Prostate gland (tissue), 2 donors: ENCODE measurements at regions not wholly inside any gene's neighbourhood (a gene's known extent, or its start where the extent isn't known, plus 50 kb on each side); places are given as distances from the start of the nearest gene placed in this dataset.

Experiments
- DNase-seq: peaks from one replicate; pipeline ENCODE4 v3.0.0-alpha.2; 2019; ENCODE audit warnings: low spot score
- H3K27ac ChIP-seq, 2 donors: fragments of 200-600 bp; sonication (generic); 2 replicates each; pipeline ENCODE4 v1.5.1; 2017 to 2019
- H3K27me3 ChIP-seq: fragments of 200-600 bp; sonication (generic); replicated peaks from 2 replicates; pipeline ENCODE4 v1.5.1; 2019; ENCODE audit not compliant: insufficient read depth
- H3K36me3 ChIP-seq, 2 donors: fragments of 200-600 bp; sonication (generic); 1 replicate in 1 of 2; 2 replicates in 1 of 2; pipeline versions ENCODE4 v1.5.1 to v1.8.1; 2017 to 2019
- H3K4me1 ChIP-seq: fragments of 200-600 bp; sonication (generic); replicated peaks from 2 replicates; pipeline ENCODE4 v1.5.1; 2019
- H3K4me3 ChIP-seq, 2 donors: fragments of 200-600 bp; sonication (generic); 2 replicates each; pipeline ENCODE4 v1.5.1; 2017 to 2019
- H3K9me3 ChIP-seq: fragments of 200-600 bp; sonication (generic); 2 replicates; pipeline ENCODE4 v1.5.1; 2017
- CTCF ChIP-seq, 4 experiments: fragments of 200-600 bp in 2 of 4; fragments of 450-650 bp in 2 of 4; sonication (generic) in 2 of 4; IDR thresholded peaks; 1 replicate in 3 of 4; 2 replicates in 1 of 4; pipeline ENCODE4 v1.5.1; 2016 to 2019; ENCODE audit warnings: antibody characterized with exemption in 4 of 4, mild to moderate bottlenecking in 2 of 4, moderate library complexity in 2 of 4
- POLR2A ChIP-seq: fragments of 450-650 bp; IDR thresholded peaks from one replicate; pipeline ENCODE4 v1.6.1; 2016; ENCODE audit warnings: antibody characterized with exemption, mild to moderate bottlenecking
- POLR2AphosphoS5 ChIP-seq: sonication (generic); formaldehyde crosslinking; IDR thresholded peaks from one replicate; pipeline ENCODE4 v1.6.1; 2017; ENCODE audit warnings: antibody characterized with exemption
- WGBS: methylation state at CpG from one replicate; pipeline ENCODE4 v1.1.5; 2018; 5-methylcytosine and 5-hydroxymethylcytosine counted together
- intact Hi-C: fragments of 100-400 bp; cut with DNase I; formaldehyde crosslinking; loops from one replicate; pipeline ENCODE4 v1.14.2; 2022

GRCh38 chr11:45517171-45517770, 148.2 kb downstream of the CHST1 start:
- intact Hi-C loops = no loop called here
- Histone ChIP-seq H3K36me3 (no peaks in the 10 kb centered on the region), H3K4me3 (no peak overlapping the region), H3K27ac (no peak overlapping the region), H3K27me3 (no peaks in the 10 kb centered on the region), H3K4me1 (no peaks in the 10 kb centered on the region), H3K9me3 (no peaks in the 10 kb centered on the region)
- TF ChIP-seq CTCF (IDR thresholded peaks at IDR 0.05) = no peak
- TF ChIP-seq POLR2AphosphoS5 = no peak
- no peak for TF ChIP-seq POLR2A
- no peak for DNase-seq
- WGBS = 87% methylated on average over 11 of the region's 11 CpGs

GRCh38 chr11:45513821-45514340, 151.5 kb downstream of the CHST1 start:
- Histone ChIP-seq H3K4me3 (no peak overlapping the region), H3K9me3 (no peaks in the 10 kb centered on the region), H3K4me1 (no peaks in the 10 kb centered on the region), H3K27ac (no peak overlapping the region), H3K27me3 (no peaks in the 10 kb centered on the region), H3K36me3 (no peaks in the 10 kb centered on the region)
- intact Hi-C loops = no loop called here
- no peak for DNase-seq
- 89% methylated on average over 8 of the region's 8 CpGs for WGBS
- TF ChIP-seq POLR2AphosphoS5 (no peak), POLR2A (no peak), CTCF (IDR thresholded peaks at IDR 0.05) (no peak)

- WGBS = 55% methylated on average over 3 of the region's 3 CpGs
- Histone ChIP-seq H3K27me3 (no peaks in the 10 kb centered on the region), H3K27ac (no peak overlapping the region), H3K36me3 (no peaks in the 10 kb centered on the region), H3K4me1 (no peaks in the 10 kb centered on the region), H3K4me3 (no peak overlapping the region), H3K9me3 (no peaks in the 10 kb centered on the region)
- no peak for DNase-seq
- intact Hi-C loops = no loop called here
- TF ChIP-seq CTCF (IDR thresholded peaks at IDR 0.05) = no peak
- TF ChIP-seq POLR2AphosphoS5 = no peak
- no peak for TF ChIP-seq POLR2A
These were observed 152.8 kb downstream of the CHST1 start for GRCh38 chr11:45512471-45513148.

- Histone ChIP-seq H3K4me1 (no peaks in the 10 kb centered on the region), H3K27me3 (no peaks in the 10 kb centered on the region), H3K4me3 (no peak overlapping the region), H3K9me3 (no peaks in the 10 kb centered on the region), H3K27ac (no peak overlapping the region), H3K36me3 (no peaks in the 10 kb centered on the region)
- no peak for TF ChIP-seq POLR2A
- DNase-seq = no peak
- WGBS = 78% methylated on average over 9 of the region's 9 CpGs
- intact Hi-C loops = no loop called here
These were observed 153.9 kb downstream of the CHST1 start for GRCh38 chr11:45511566-45511965.

GRCh38 chr11:45507916-45508315, 157.5 kb downstream of the CHST1 start:
- Histone ChIP-seq H3K4me1 (no peaks in the 10 kb centered on the region), H3K27ac (no peak overlapping the region), H3K9me3 (no peaks in the 10 kb centered on the region), H3K27me3 (no peaks in the 10 kb centered on the region), H3K4me3 (no peak overlapping the region), H3K36me3 (no peaks in the 10 kb centered on the region)
- no peak for TF ChIP-seq POLR2AphosphoS5
- no peak for TF ChIP-seq POLR2A
- no peak for TF ChIP-seq CTCF (IDR thresholded peaks at IDR 0.05)
- intact Hi-C loops = no loop called here
- WGBS = 79% methylated on average over 4 of the region's 4 CpGs
- DNase-seq = no peak
